Retinal pigment epithelial cell (primary cell): ENCODE measurements at regions not wholly inside any gene's neighbourhood (a gene's known extent, or its start where the extent isn't known, plus 50 kb on each side); places are given as distances from the start of the nearest gene placed in this dataset.

Experiments used
- DNase-seq: peaks from one replicate; pipeline ENCODE4 v3.0.0-alpha.2; 2010; ENCODE audit warnings: low read depth
- H3K4me3 ChIP-seq: 2 replicates; pipeline ENCODE4 v1.5.1; 2011; ENCODE audit warnings: mild to moderate bottlenecking, low read length, control low read depth, moderate library complexity
- CTCF ChIP-seq: conservative IDR thresholded peaks from 2 replicates; pipeline ENCODE4 v1.5.1; 2011; ENCODE audit warnings: low read depth, low read length, control low read depth, inconsistent platforms

GRCh38 chr12:92369056-92369455 is 223.4 kb upstream of the BTG1 start:
- no peak for DNase-seq
- H3K4me3 ChIP-seq: no peak overlapping the region
- TF ChIP-seq CTCF: no peak

DNA sequence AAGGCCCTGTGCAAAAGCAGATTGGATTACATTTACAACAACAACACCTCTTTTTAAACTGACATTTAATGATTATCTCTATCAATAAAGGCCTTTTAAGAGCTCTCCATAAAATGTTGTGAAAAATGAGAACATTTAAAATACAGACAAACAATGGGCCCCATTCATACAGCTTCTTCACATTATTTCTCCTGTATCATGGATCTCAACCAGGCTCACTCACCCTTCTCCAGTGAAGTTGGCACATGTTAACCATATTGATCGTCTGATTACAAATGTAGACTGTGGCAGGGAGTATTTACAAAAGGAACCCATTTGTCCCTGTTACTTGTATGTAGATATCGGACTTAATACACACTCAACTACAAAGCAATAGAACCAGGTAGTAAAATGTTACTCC is 220.2 kb upstream of the BTG1 start:
- no peak overlapping the region for H3K4me3 ChIP-seq
- no peak for DNase-seq
- TF ChIP-seq CTCF: no peak

DNA sequence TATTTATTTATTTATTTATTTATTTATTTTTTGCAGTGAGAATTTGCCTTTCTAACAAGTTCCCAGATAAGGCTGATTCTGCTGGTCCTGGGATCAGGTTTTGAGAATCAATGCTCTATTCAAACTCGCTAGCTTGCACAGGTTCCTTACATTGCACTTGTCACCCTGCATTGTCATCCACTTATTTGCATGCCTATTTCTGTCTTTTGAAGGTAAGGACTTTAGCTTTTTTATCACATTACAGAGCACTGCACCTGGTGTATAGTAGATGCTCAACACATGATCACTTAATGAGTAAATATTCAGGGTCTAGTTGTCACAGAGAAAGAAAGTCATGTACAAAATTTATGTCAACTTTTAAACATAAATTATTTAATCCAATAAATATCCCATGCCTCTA is 219.7 kb upstream of the BTG1 start:
- no peak overlapping the region for H3K4me3 ChIP-seq
- no peak for TF ChIP-seq CTCF

GRCh38 chr12:92363295-92364146 is 217.9 kb upstream of the BTG1 start:
- DNase-seq: no peak
- no peak for TF ChIP-seq CTCF
- H3K4me3 ChIP-seq: no peak overlapping the region

More for the DNA sequence above, 219.7 kb upstream of the BTG1 start:
- DNase-seq: no peak

GRCh38 chr12:92362785-92363184 is 217.1 kb upstream of the BTG1 start:
- no peak overlapping the region for H3K4me3 ChIP-seq
- no peak for DNase-seq
- TF ChIP-seq CTCF: no peak

GRCh38 chr12:92362126-92362525 is 216.5 kb upstream of the BTG1 start:
- TF ChIP-seq CTCF: no peak
- DNase-seq: no peak
- no peak overlapping the region for H3K4me3 ChIP-seq

GRCh38 chr12:92360543-92360942 is 214.9 kb upstream of the BTG1 start:
- no peak overlapping the region for H3K4me3 ChIP-seq
- no peak for TF ChIP-seq CTCF

More at GRCh38 chr12:92360543-92360942, 214.9 kb upstream of the BTG1 start:
- no peak for DNase-seq
